CD8-positive, alpha-beta memory T cell (primary cell): ENCODE measurements at regions not wholly inside any gene's neighbourhood (a gene's known extent, or its start where the extent isn't known, plus 50 kb on each side); places are given as distances from the start of the nearest gene placed in this dataset.

ENCODE experiments used
- CTCF ChIA-PET: fragments of 350-600 bp; sonication (Branson Sonifier 250); formaldehyde crosslinking; loops from one replicate; lab custom pipeline; 2021; ENCODE audit warnings: antibody characterized with exemption; lab: Charles Lee
- POLR2A ChIA-PET: fragments of 350-600 bp; sonication (Branson Sonifier 250); formaldehyde crosslinking; loops from one replicate; lab custom pipeline; 2021; ENCODE audit warnings: antibody characterized with exemption; lab: Charles Lee
- DNase-seq, 5 donors: peaks; one replicate each; pipeline versions ENCODE4 v3.0.0 to v3.0.0-alpha.2; 2020 to 2022; ENCODE audit warnings: mixed read lengths in 1 of 5
- H3K27ac ChIP-seq: one replicate; pipeline ENCODE4 v1.7.0; 2013; ENCODE audit warnings: low read depth, mild to moderate bottlenecking, low read length, moderate library complexity
- H3K27me3 ChIP-seq: 2 replicates; pipeline ENCODE4 v1.7.0; 2013; ENCODE audit warnings: low read length, mild to moderate bottlenecking; ENCODE audit not compliant: insufficient read depth, poor library complexity, severe bottlenecking
- H3K36me3 ChIP-seq: 2 replicates; pipeline ENCODE4 v1.7.0; 2013; ENCODE audit warnings: mild to moderate bottlenecking, low read length, moderate library complexity; ENCODE audit not compliant: insufficient read depth
- H3K4me1 ChIP-seq: 2 replicates; pipeline ENCODE4 v1.7.0; 2013; ENCODE audit warnings: mild to moderate bottlenecking, low read length, moderate library complexity; ENCODE audit not compliant: insufficient read depth
- H3K4me3 ChIP-seq: 2 replicates; pipeline ENCODE4 v1.7.0; 2013; ENCODE audit warnings: mild to moderate bottlenecking, low read length
- H3K9me3 ChIP-seq: 2 replicates; pipeline ENCODE4 v1.7.0; 2013; ENCODE audit warnings: mild to moderate bottlenecking, low read length
- H3K27ac Mint-ChIP-seq, 8 donors: one replicate each; pipeline ENCODE4 v1.8.0; 2020 to 2021; ENCODE audit warnings: mixed read lengths in 8 of 8, mild to moderate bottlenecking in 6 of 8, inconsistent platforms in 3 of 8, moderate library complexity in 3 of 8
- H3K27me3 Mint-ChIP-seq, 2 donors: one replicate each; pipeline ENCODE4 v1.8.0; 2020 to 2021; ENCODE audit warnings: mixed read lengths in 2 of 2, mild to moderate bottlenecking in 1 of 2, moderate library complexity in 1 of 2
- H3K36me3 Mint-ChIP-seq, 3 donors: one replicate each; pipeline ENCODE4 v1.8.0; 2020 to 2021; ENCODE audit warnings: mixed read lengths in 3 of 3, inconsistent platforms in 1 of 3, mild to moderate bottlenecking in 1 of 3
- H3K4me1 Mint-ChIP-seq, 3 donors: one replicate each; pipeline ENCODE4 v1.8.0; 2020 to 2021; ENCODE audit warnings: mixed read lengths in 3 of 3, inconsistent platforms in 1 of 3, mild to moderate bottlenecking in 1 of 3
- H3K4me3 Mint-ChIP-seq, 7 donors: one replicate each; pipeline ENCODE4 v1.8.0; 2020 to 2021; ENCODE audit warnings: mixed read lengths in 7 of 7, mild to moderate bottlenecking in 6 of 7, moderate library complexity in 4 of 7, inconsistent platforms in 2 of 7
- H3K9me3 Mint-ChIP-seq, 5 donors: one replicate each; pipeline ENCODE4 v1.8.0; 2020 to 2022; ENCODE audit warnings: mixed read lengths in 5 of 5, mild to moderate bottlenecking in 3 of 5, moderate library complexity in 2 of 5, inconsistent platforms in 1 of 5

- no peaks in the 10 kb centered on the region for H3K4me1 Mint-ChIP-seq
- no peak overlapping the region for H3K4me3 Mint-ChIP-seq
- Histone ChIP-seq H3K36me3 (no peaks in the 10 kb centered on the region), H3K4me3 (no peak overlapping the region), H3K4me1 (no peaks in the 10 kb centered on the region), H3K27me3 (no peaks in the 10 kb centered on the region), H3K27ac (no peak overlapping the region), H3K9me3 (no peaks in the 10 kb centered on the region)
- POLR2A ChIA-PET, result no interaction called here
- H3K9me3 Mint-ChIP-seq, result peaks cover 0 to 5% (median under 1%) of the 10 kb centered on the region in 5 donors
- DNase-seq, result no peak
- no peak overlapping the region for H3K27ac Mint-ChIP-seq
- H3K27me3 Mint-ChIP-seq, result no peaks in the 10 kb centered on the region
- H3K36me3 Mint-ChIP-seq, result no peaks in the 10 kb centered on the region
- CTCF ChIA-PET, result no interaction called here
These were observed 913.5 kb upstream of the GHITM start for GRCh38 chr10:83225781-83226180.

GRCh38 chr10:83229991-83230390, 909.3 kb upstream of the GHITM start:
- no peak for DNase-seq
- Mint-ChIP-seq H3K4me1 (no peaks in the 10 kb centered on the region), H3K27ac (no peak overlapping the region), H3K27me3 (no peaks in the 10 kb centered on the region), H3K4me3 (no peak overlapping the region), H3K36me3 (no peaks in the 10 kb centered on the region), H3K9me3 (peaks cover 0 to 8% (median 5%) of the 10 kb centered on the region in 5 donors)
- Histone ChIP-seq H3K4me1 (no peaks in the 10 kb centered on the region), H3K27me3 (no peaks in the 10 kb centered on the region), H3K9me3 (no peaks in the 10 kb centered on the region), H3K27ac (no peak overlapping the region), H3K4me3 (no peak overlapping the region), H3K36me3 (no peaks in the 10 kb centered on the region)
- ChIA-PET POLR2A (no interaction called here), CTCF (no interaction called here)

GRCh38 chr10:83233691-83234090, 905.6 kb upstream of the GHITM start:
- peaks cover 0 to 13% (median 3%) of the 10 kb centered on the region in 5 donors for H3K9me3 Mint-ChIP-seq
- no peaks in the 10 kb centered on the region for H3K27me3 Mint-ChIP-seq
- no peaks in the 10 kb centered on the region for H3K36me3 Mint-ChIP-seq
- Histone ChIP-seq H3K27ac (no peak overlapping the region), H3K4me1 (no peaks in the 10 kb centered on the region), H3K27me3 (no peaks in the 10 kb centered on the region), H3K9me3 (no peaks in the 10 kb centered on the region), H3K4me3 (no peak overlapping the region), H3K36me3 (no peaks in the 10 kb centered on the region)
- H3K27ac Mint-ChIP-seq, result no peak overlapping the region
- no peak for DNase-seq
- ChIA-PET CTCF (no interaction called here), POLR2A (no interaction called here)
- H3K4me3 Mint-ChIP-seq, result no peak overlapping the region
- H3K4me1 Mint-ChIP-seq, result no peaks in the 10 kb centered on the region

- H3K27me3 Mint-ChIP-seq, result peaks cover 0 to 2% of the 10 kb centered on the region in 2 donors
- H3K4me3 Mint-ChIP-seq, result no peak overlapping the region
- H3K9me3 Mint-ChIP-seq, result peaks cover 4 to 21% (median 10%) of the 10 kb centered on the region in 5 donors
- ChIA-PET POLR2A (no interaction called here), CTCF (no interaction called here)
- no peaks in the 10 kb centered on the region for H3K27me3 ChIP-seq
- no peak overlapping the region for H3K27ac Mint-ChIP-seq
- no peak overlapping the region for H3K4me3 ChIP-seq
- no peaks in the 10 kb centered on the region for H3K9me3 ChIP-seq
- no peaks in the 10 kb centered on the region for H3K36me3 Mint-ChIP-seq
- no peak for DNase-seq
- H3K4me1 ChIP-seq, result no peaks in the 10 kb centered on the region
- H3K4me1 Mint-ChIP-seq, result no peaks in the 10 kb centered on the region
- H3K27ac ChIP-seq, result no peak overlapping the region
- H3K36me3 ChIP-seq, result no peaks in the 10 kb centered on the region
These were observed 891.1 kb upstream of the GHITM start for GRCh38 chr10:83248106-83248631.

GRCh38 chr10:83250396-83250795, 888.9 kb upstream of the GHITM start:
- Histone ChIP-seq H3K27me3 (no peaks in the 10 kb centered on the region), H3K27ac (no peak overlapping the region), H3K4me3 (no peak overlapping the region), H3K36me3 (no peaks in the 10 kb centered on the region), H3K9me3 (peaks cover 7% of the 10 kb centered on the region), H3K4me1 (no peaks in the 10 kb centered on the region)
- no peak for DNase-seq
- no peak overlapping the region for H3K4me3 Mint-ChIP-seq
- ChIA-PET CTCF (no interaction called here), POLR2A (no interaction called here)
- no peaks in the 10 kb centered on the region for H3K4me1 Mint-ChIP-seq
- H3K36me3 Mint-ChIP-seq, result no peaks in the 10 kb centered on the region
- H3K9me3 Mint-ChIP-seq, result peaks cover 8 to 22% (median 15%) of the 10 kb centered on the region in 5 donors
- peaks cover 0 to 2% of the 10 kb centered on the region in 2 donors for H3K27me3 Mint-ChIP-seq
- no peak overlapping the region for H3K27ac Mint-ChIP-seq

GRCh38 chr10:83252169-83252568, 887.1 kb upstream of the GHITM start:
- no peak overlapping the region for H3K27ac Mint-ChIP-seq
- peaks cover 0 to 2% of the 10 kb centered on the region in 2 donors for H3K27me3 Mint-ChIP-seq
- CTCF ChIA-PET, result no interaction called here
- Histone ChIP-seq H3K4me3 (no peak overlapping the region), H3K36me3 (no peaks in the 10 kb centered on the region), H3K9me3 (peaks cover 7% of the 10 kb centered on the region), H3K27me3 (no peaks in the 10 kb centered on the region), H3K27ac (no peak overlapping the region), H3K4me1 (no peaks in the 10 kb centered on the region)
- POLR2A ChIA-PET, result no interaction called here
- H3K4me1 Mint-ChIP-seq, result no peaks in the 10 kb centered on the region
- no peaks in the 10 kb centered on the region for H3K36me3 Mint-ChIP-seq
- peaks cover 10 to 22% (median 15%) of the 10 kb centered on the region in 5 donors for H3K9me3 Mint-ChIP-seq
- no peak for DNase-seq
- no peak overlapping the region for H3K4me3 Mint-ChIP-seq

GRCh38 chr10:83252596-83252995, 886.7 kb upstream of the GHITM start:
- no peak overlapping the region for H3K4me3 ChIP-seq
- no peaks in the 10 kb centered on the region for H3K36me3 ChIP-seq
- H3K9me3 ChIP-seq, result peaks cover 7% of the 10 kb centered on the region
- ChIA-PET POLR2A (no interaction called here), CTCF (no interaction called here)
- Mint-ChIP-seq H3K27me3 (peaks cover 0 to 2% of the 10 kb centered on the region in 2 donors), H3K4me1 (no peaks in the 10 kb centered on the region), H3K27ac (no peak overlapping the region), H3K36me3 (no peaks in the 10 kb centered on the region), H3K9me3 (peaks cover 10 to 22% (median 15%) of the 10 kb centered on the region in 5 donors), H3K4me3 (no peak overlapping the region)
- no peak overlapping the region for H3K27ac ChIP-seq
- H3K27me3 ChIP-seq, result no peaks in the 10 kb centered on the region
- H3K4me1 ChIP-seq, result no peaks in the 10 kb centered on the region
- no peak for DNase-seq

- peaks cover 7% of the 10 kb centered on the region for H3K9me3 ChIP-seq
- H3K4me1 Mint-ChIP-seq, result no peaks in the 10 kb centered on the region
- H3K27me3 Mint-ChIP-seq, result peaks cover 0 to 2% of the 10 kb centered on the region in 2 donors
- H3K4me3 ChIP-seq, result no peak overlapping the region
- no peaks in the 10 kb centered on the region for H3K4me1 ChIP-seq
- no peaks in the 10 kb centered on the region for H3K27me3 ChIP-seq
- peaks cover 10 to 22% (median 15%) of the 10 kb centered on the region in 5 donors for H3K9me3 Mint-ChIP-seq
- no peak overlapping the region for H3K27ac Mint-ChIP-seq
- no peak for DNase-seq
- H3K27ac ChIP-seq, result no peak overlapping the region
- H3K36me3 Mint-ChIP-seq, result no peaks in the 10 kb centered on the region
- no peak overlapping the region for H3K4me3 Mint-ChIP-seq
- no peaks in the 10 kb centered on the region for H3K36me3 ChIP-seq
- ChIA-PET POLR2A (no interaction called here), CTCF (no interaction called here)
These were observed 886.2 kb upstream of the GHITM start for GRCh38 chr10:83253011-83253671.
